Mesenchymal stem cell (in vitro differentiated cells and primary cell): ENCODE measurements at regions not wholly inside any gene's neighbourhood (a gene's known extent, or its start where the extent isn't known, plus 50 kb on each side); places are given as distances from the start of the nearest gene placed in this dataset.

Experiments
- DNase-seq: peaks from one replicate; pipeline ENCODE4 v3.0.0-alpha.2; 2013
- H2AFZ ChIP-seq: one replicate; pipeline ENCODE4 v1.6.1; 2013; ENCODE audit warnings: low read depth, mild to moderate bottlenecking, control low read depth, inconsistent platforms, low read length, moderate library complexity
- H2AK5ac ChIP-seq: 2 replicates; pipeline ENCODE4 v1.6.1; 2013; ENCODE audit warnings: low read length, moderate library complexity, mild to moderate bottlenecking, inconsistent platforms; ENCODE audit not compliant: severe bottlenecking
- H2BK120ac ChIP-seq: one replicate; pipeline ENCODE4 v1.6.1; 2013; ENCODE audit warnings: low read depth, mild to moderate bottlenecking, inconsistent platforms, low read length, moderate library complexity
- H2BK12ac ChIP-seq, 2 experiments: one replicate each; pipeline ENCODE4 v1.6.1; 2013; ENCODE audit warnings: inconsistent platforms in 2 of 2, low read length in 2 of 2, mild to moderate bottlenecking in 2 of 2, moderate library complexity in 2 of 2, control low read depth in 1 of 2
- H2BK15ac ChIP-seq: one replicate; pipeline ENCODE4 v1.6.1; 2013; ENCODE audit warnings: mild to moderate bottlenecking, low read depth, inconsistent platforms; ENCODE audit not compliant: poor library complexity, severe bottlenecking
- H2BK5ac ChIP-seq: 2 replicates; pipeline ENCODE4 v1.6.1; 2013; ENCODE audit warnings: low read depth, mild to moderate bottlenecking, low read length, control low read depth, inconsistent platforms; ENCODE audit not compliant: poor library complexity, severe bottlenecking
- H3K14ac ChIP-seq, 2 experiments: one replicate each; pipeline ENCODE4 v1.6.1; 2013; ENCODE audit warnings: inconsistent platforms in 2 of 2, low read length in 2 of 2, control low read depth in 1 of 2, mild to moderate bottlenecking in 1 of 2, moderate library complexity in 1 of 2
- H3K18ac ChIP-seq, 2 experiments: one replicate each; pipeline ENCODE4 v1.6.1; 2013; ENCODE audit warnings: inconsistent platforms in 2 of 2, low read length in 2 of 2, control low read depth in 1 of 2, low read depth in 1 of 2, mild to moderate bottlenecking in 1 of 2
- H3K23ac ChIP-seq, 2 experiments: one replicate each; pipeline ENCODE4 v1.6.1; 2013; ENCODE audit warnings: inconsistent platforms in 2 of 2, low read length in 2 of 2, mild to moderate bottlenecking in 2 of 2, moderate library complexity in 2 of 2, control low read depth in 1 of 2
- H3K27ac ChIP-seq: 2 replicates; pipeline ENCODE4 v1.5.1; 2013; ENCODE audit warnings: mild to moderate bottlenecking, moderate library complexity, low read length, control low read depth, inconsistent platforms; ENCODE audit not compliant: poor library complexity, severe bottlenecking
- H3K27me3 ChIP-seq, 2 experiments: 2 replicates each; pipeline versions ENCODE4 v1.6.1 to v1.7.0; 2013; ENCODE audit warnings: low read length in 2 of 2, mild to moderate bottlenecking in 2 of 2, moderate library complexity in 2 of 2, control low read depth in 1 of 2, inconsistent platforms in 1 of 2; ENCODE audit not compliant: control insufficient read depth in 1 of 2, insufficient read depth in 1 of 2
- H3K36me3 ChIP-seq, 2 experiments: 2 replicates each; pipeline versions ENCODE4 v1.6.1 to v1.7.0; 2013; ENCODE audit warnings: low read length in 2 of 2, control low read depth in 1 of 2, inconsistent platforms in 1 of 2, low read depth in 1 of 2, mild to moderate bottlenecking in 1 of 2; ENCODE audit not compliant: insufficient read depth in 2 of 2, control insufficient read depth in 1 of 2
- H3K4ac ChIP-seq, 2 experiments: one replicate each; pipeline ENCODE4 v1.6.1; 2013; ENCODE audit warnings: inconsistent platforms in 2 of 2, low read length in 2 of 2, mild to moderate bottlenecking in 2 of 2, moderate library complexity in 2 of 2, control low read depth in 1 of 2, low read depth in 1 of 2
- H3K4me1 ChIP-seq: 2 replicates; pipeline ENCODE4 v1.6.1; 2013; ENCODE audit warnings: low read depth, low read length, control low read depth; ENCODE audit not compliant: control insufficient read depth, insufficient read depth
- H3K4me2 ChIP-seq: 2 replicates; pipeline ENCODE4 v1.6.1; 2013; ENCODE audit warnings: low read length, mild to moderate bottlenecking, inconsistent platforms; ENCODE audit not compliant: poor library complexity, severe bottlenecking
- H3K4me3 ChIP-seq, 2 experiments: 2 replicates each; pipeline versions ENCODE4 v1.5.1 to v1.7.0; 2013; ENCODE audit warnings: low read length in 2 of 2, mild to moderate bottlenecking in 2 of 2, control low read depth in 1 of 2, low read depth in 1 of 2; ENCODE audit not compliant: insufficient read depth in 1 of 2
- H3K79me1 ChIP-seq: replicated peaks from 2 replicates; pipeline ENCODE4 v1.6.1; 2013; ENCODE audit warnings: mild to moderate bottlenecking, control low read depth, low read length, inconsistent platforms; ENCODE audit not compliant: poor library complexity, severe bottlenecking
- H3K9ac ChIP-seq: 2 replicates; pipeline ENCODE4 v1.7.0; 2013; ENCODE audit warnings: mild to moderate bottlenecking, low read length, moderate library complexity
- H3K9me3 ChIP-seq: 2 replicates; pipeline ENCODE4 v1.7.0; 2013; ENCODE audit warnings: mild to moderate bottlenecking, low read length; ENCODE audit not compliant: control insufficient read depth
- H4K8ac ChIP-seq: one replicate; pipeline ENCODE4 v1.6.1; 2013; ENCODE audit warnings: inconsistent platforms, mild to moderate bottlenecking, low read length, moderate library complexity
- H4K91ac ChIP-seq: one replicate; pipeline ENCODE4 v1.6.1; 2013; ENCODE audit warnings: mild to moderate bottlenecking, low read length, inconsistent platforms
- WGBS: methylation state at CpG from one replicate; pipeline ENCODE4 v1.1.7; 2013; ENCODE audit warnings: mixed read lengths; 5-methylcytosine and 5-hydroxymethylcytosine counted together

DNA sequence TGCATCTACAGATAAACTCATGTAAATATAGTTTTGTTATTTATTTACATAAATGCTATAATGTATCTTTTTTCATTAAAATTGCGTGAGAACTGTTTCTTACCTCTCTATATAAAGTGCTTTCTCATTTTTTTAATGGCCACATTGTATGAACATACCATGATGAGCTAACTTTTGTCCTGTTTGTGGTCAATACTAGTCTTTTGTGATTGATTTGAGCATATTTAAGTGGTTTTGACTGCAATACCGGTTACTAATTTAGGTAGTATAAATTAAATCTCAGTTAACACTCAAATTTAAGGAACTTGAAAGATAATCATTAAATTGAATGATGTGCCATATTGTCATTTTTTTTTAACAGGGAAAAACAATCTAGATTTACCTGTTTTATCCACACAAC is 108.2 kb downstream of the HAUS1 start:
- no peak overlapping the region for H2AFZ ChIP-seq
- peaks cover 6 to 23% of the 10 kb centered on the region in 2 experiments for H3K36me3 ChIP-seq
- no peak overlapping the region for H2BK120ac ChIP-seq
- no peak overlapping the region for H3K4me3 ChIP-seq
- H3K9ac ChIP-seq, result no peak overlapping the region
- no peak for DNase-seq
- H3K4me1 ChIP-seq, result peaks cover 3% of the 10 kb centered on the region
- H2BK12ac ChIP-seq, result no peak overlapping the region
- H4K8ac ChIP-seq, result no peak overlapping the region
- H2AK5ac ChIP-seq, result no peak overlapping the region
- H3K23ac ChIP-seq, result no peak overlapping the region
- no peak overlapping the region for H2BK5ac ChIP-seq
- no peak overlapping the region for H3K27ac ChIP-seq
- H3K4ac ChIP-seq, result no peak overlapping the region
- no peaks in the 10 kb centered on the region for H3K27me3 ChIP-seq
- H4K91ac ChIP-seq, result no peak overlapping the region
- H2BK15ac ChIP-seq, result no peak overlapping the region
- H3K18ac ChIP-seq, result no peak overlapping the region
- H3K14ac ChIP-seq, result no peak overlapping the region
- H3K79me1 ChIP-seq, result peaks cover 4% of the 10 kb centered on the region
- H3K4me2 ChIP-seq, result no peak overlapping the region
- no peaks in the 10 kb centered on the region for H3K9me3 ChIP-seq
- WGBS, result no CpG with 5 or more reads among the region's 2 CpGs

DNA sequence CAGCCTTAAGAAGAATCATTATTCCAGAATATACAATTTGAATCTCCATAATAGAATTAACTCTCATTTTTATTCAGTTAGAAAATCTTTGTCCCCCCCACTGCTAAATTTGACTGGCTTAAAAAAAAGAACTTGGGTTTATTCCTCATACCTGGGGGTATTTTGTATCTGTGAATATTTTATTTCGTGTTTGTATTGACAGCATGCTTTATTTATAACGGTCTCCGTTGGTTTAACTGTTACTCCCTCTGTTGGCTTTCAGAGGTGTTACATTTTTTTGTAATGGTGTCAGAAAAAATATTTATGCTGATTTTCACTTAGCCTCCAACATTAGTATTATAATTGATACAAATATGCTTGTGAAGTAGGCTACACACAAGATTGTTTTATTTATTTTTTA is 109.1 kb downstream of the HAUS1 start:
- H3K9me3 ChIP-seq, result no peaks in the 10 kb centered on the region
- no peak overlapping the region for H3K14ac ChIP-seq
- H3K9ac ChIP-seq, result no peak overlapping the region
- H3K18ac ChIP-seq, result no peak overlapping the region
- no peak overlapping the region for H3K4me3 ChIP-seq
- no peak overlapping the region for H2AFZ ChIP-seq
- peak; percentile 15 for DNase-seq
- H2BK5ac ChIP-seq, result no peak overlapping the region
- H3K36me3 ChIP-seq, result peaks cover 6 to 29% of the 10 kb centered on the region in 2 experiments
- no peak overlapping the region for H3K23ac ChIP-seq
- H3K4ac ChIP-seq, result no peak overlapping the region
- no peak overlapping the region for H4K8ac ChIP-seq
- H3K27ac ChIP-seq, result no peak overlapping the region
- H3K4me1 ChIP-seq, result peaks cover 3% of the 10 kb centered on the region
- H3K79me1 ChIP-seq, result peaks cover 4% of the 10 kb centered on the region
- no peak overlapping the region for H2BK12ac ChIP-seq
- H2BK120ac ChIP-seq, result no peak overlapping the region
- no peaks in the 10 kb centered on the region for H3K27me3 ChIP-seq
- WGBS, result 38% methylated on average over 3 of the region's 3 CpGs
- H4K91ac ChIP-seq, result no peak overlapping the region
- no peak overlapping the region for H2BK15ac ChIP-seq
- no peak overlapping the region for H2AK5ac ChIP-seq
- no peak overlapping the region for H3K4me2 ChIP-seq

- H3K14ac ChIP-seq, result no peak overlapping the region
- no peak overlapping the region for H2AK5ac ChIP-seq
- H3K23ac ChIP-seq, result no peak overlapping the region
- no peak overlapping the region for H4K8ac ChIP-seq
- no peak overlapping the region for H3K27ac ChIP-seq
- no peak for DNase-seq
- H2AFZ ChIP-seq, result no peak overlapping the region
- no peak overlapping the region for H3K4ac ChIP-seq
- peaks cover 3% of the 10 kb centered on the region for H3K4me1 ChIP-seq
- H3K18ac ChIP-seq, result no peak overlapping the region
- no peak overlapping the region for H3K4me3 ChIP-seq
- no peak overlapping the region for H3K9ac ChIP-seq
- no peak overlapping the region for H4K91ac ChIP-seq
- H2BK120ac ChIP-seq, result no peak overlapping the region
- peaks cover 4% of the 10 kb centered on the region for H3K79me1 ChIP-seq
- no peak overlapping the region for H2BK12ac ChIP-seq
- H3K36me3 ChIP-seq, result peaks cover 6 to 34% of the 10 kb centered on the region in 2 experiments
- H3K27me3 ChIP-seq, result no peaks in the 10 kb centered on the region
- H2BK5ac ChIP-seq, result no peak overlapping the region
- no peak overlapping the region for H2BK15ac ChIP-seq
- H3K4me2 ChIP-seq, result no peak overlapping the region
- H3K9me3 ChIP-seq, result no peaks in the 10 kb centered on the region
- 100% methylated on average over 1 of the region's 1 CpG for WGBS
Measured at GRCh38 chr18:46214435-46214834, 110.2 kb downstream of the HAUS1 start.

GRCh38 chr18:46215902-46216723 is 111.9 kb downstream of the HAUS1 start:
- Histone ChIP-seq H2AFZ (no peak overlapping the region), H3K4me3 (no peak overlapping the region), H3K27ac (no peak overlapping the region), H3K79me1 (peaks cover 7% of the 10 kb centered on the region), H2BK5ac (no peak overlapping the region), H2BK12ac (no peak overlapping the region), H2BK120ac (no peak overlapping the region), H3K36me3 (peaks cover 8 to 30% of the 10 kb centered on the region in 2 experiments), H3K9ac (no peak overlapping the region), H4K91ac (no peak overlapping the region), H3K14ac (no peak overlapping the region), H3K9me3 (no peaks in the 10 kb centered on the region), H3K4me1 (peaks cover 6% of the 10 kb centered on the region), H3K4me2 (no peak overlapping the region), H3K4ac (no peak overlapping the region), H3K23ac (no peak overlapping the region), H3K18ac (no peak overlapping the region), H2AK5ac (no peak overlapping the region), H4K8ac (no peak overlapping the region), H2BK15ac (no peak overlapping the region), H3K27me3 (no peaks in the 10 kb centered on the region)
- WGBS, result 97% methylated on average over 16 of the region's 16 CpGs
- no peak for DNase-seq
